ENCODE measurements at regions not wholly inside any gene's neighbourhood (a gene's known extent, or its start where the extent isn't known, plus 50 kb on each side); places are given as distances from the start of the nearest gene placed in this dataset.
"Not testable (repeated sequence)": the region's sequence is repeated elsewhere in the genome, so short reads cannot be mapped to it uniquely, and the experiment has no call there.

DNA sequence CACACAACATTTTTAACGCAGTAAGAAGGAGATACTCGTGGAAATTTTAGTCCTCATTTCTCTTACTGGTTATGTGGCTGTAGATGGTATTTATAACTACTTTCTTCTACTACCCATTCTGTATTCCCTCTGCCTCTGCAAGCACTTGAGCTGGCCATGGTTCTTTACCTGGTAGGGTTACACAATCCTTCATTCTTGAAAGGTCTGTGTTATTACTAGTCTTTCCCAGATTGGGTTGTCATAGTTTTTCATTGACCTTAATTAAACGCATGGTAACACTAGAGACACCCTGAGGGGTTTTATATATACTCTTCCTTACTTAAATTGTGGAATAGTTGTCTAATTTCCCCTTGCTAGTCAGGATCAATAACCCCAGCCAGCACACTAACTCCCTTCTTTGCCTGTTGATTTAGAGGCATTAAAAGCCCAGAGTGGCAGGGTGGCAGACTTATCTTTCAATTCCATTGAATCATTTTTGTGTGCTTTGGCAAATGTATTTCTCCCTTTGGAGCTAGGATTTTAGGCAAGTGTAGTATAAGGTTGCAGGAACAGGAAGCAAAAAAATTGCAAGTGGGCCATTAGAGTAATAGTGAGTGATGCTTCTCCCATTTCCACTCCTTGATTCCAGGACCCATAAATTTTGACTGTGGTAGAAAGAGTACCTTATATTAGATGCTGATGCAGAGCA, 113.6 kb upstream of the EMCN start:
- Histone ChIP-seq H3K36me3 (no peaks in the 10 kb centered on the region), H3K4me3 (no peak overlapping the region), H3K4me1 (ENCODE audit: low read depth) (no peaks in the 10 kb centered on the region), H3K27ac (no peak overlapping the region), H3K9me3 (ENCODE audit: low read depth) (no peaks in the 10 kb centered on the region), H3K27me3 (no peaks in the 10 kb centered on the region)
- TF ChIP-seq, protein P1, sequence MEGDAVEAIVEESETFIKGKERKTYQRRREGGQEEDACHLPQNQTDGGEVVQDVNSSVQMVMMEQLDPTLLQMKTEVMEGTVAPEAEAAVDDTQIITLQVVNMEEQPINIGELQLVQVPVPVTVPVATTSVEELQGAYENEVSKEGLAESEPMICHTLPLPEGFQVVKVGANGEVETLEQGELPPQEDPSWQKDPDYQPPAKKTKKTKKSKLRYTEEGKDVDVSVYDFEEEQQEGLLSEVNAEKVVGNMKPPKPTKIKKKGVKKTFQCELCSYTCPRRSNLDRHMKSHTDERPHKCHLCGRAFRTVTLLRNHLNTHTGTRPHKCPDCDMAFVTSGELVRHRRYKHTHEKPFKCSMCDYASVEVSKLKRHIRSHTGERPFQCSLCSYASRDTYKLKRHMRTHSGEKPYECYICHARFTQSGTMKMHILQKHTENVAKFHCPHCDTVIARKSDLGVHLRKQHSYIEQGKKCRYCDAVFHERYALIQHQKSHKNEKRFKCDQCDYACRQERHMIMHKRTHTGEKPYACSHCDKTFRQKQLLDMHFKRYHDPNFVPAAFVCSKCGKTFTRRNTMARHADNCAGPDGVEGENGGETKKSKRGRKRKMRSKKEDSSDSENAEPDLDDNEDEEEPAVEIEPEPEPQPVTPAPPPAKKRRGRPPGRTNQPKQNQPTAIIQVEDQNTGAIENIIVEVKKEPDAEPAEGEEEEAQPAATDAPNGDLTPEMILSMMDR (IDR thresholded peaks at IDR 0.05; ENCODE audit: low read depth, low read length): no peak
- DNase-seq (ENCODE audit: low read depth in 1 of 2, low spot score in 1 of 2): no peak

DNA sequence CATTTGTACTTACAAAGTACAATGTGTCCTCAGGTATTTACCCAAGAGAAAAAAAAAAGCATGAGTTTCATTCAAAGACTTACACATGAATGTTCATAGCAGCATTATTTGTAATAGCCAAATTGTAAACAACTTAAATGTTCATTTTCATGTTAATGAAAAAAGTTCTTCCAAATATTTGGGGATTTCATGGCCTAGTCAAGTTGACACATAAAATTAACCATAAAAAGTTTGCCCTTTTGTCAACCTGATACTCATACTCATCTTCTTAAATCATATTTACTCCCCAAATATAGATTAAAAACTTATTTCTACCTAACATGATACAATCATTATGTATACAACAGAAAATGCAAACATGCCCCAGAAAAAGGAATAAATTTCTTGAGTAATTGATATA, 112.5 kb upstream of the EMCN start:
- H3K4me1 ChIP-seq (ENCODE audit: low read depth): no peaks in the 10 kb centered on the region
- TF ChIP-seq, protein P1 (IDR thresholded peaks at IDR 0.05; ENCODE audit: low read depth, low read length): no peak
- no peak overlapping the region for H3K27ac ChIP-seq
- no peaks in the 10 kb centered on the region for H3K36me3 ChIP-seq
- H3K4me3 ChIP-seq: no peak overlapping the region
- no peak for DNase-seq (ENCODE audit: low read depth in 1 of 2, low spot score in 1 of 2)
- H3K27me3 ChIP-seq: no peaks in the 10 kb centered on the region
- H3K9me3 ChIP-seq (ENCODE audit: low read depth): no peaks in the 10 kb centered on the region

DNA sequence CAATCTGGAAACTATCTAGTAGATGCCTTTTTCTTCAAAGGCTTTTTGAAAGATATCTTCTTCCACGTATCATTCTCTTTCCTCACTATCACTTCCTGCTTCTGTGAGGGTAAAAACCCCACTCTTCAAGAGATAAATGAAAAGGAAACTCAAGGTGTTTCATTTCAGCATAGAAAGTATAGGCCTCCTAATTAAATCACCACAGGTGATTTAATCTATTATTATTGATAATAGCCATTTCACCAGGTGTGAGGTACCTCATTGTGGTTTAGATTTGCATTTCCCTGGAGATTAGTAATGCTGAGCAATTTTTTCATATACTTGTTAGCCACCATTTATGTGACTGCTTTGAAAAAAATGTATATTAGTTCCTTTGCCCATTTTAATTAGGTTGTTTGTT, 92.0 kb upstream of the EMCN start:
- Histone ChIP-seq H3K27me3 (no peaks in the 10 kb centered on the region), H3K27ac (no peak overlapping the region), H3K36me3 (no peaks in the 10 kb centered on the region), H3K4me3 (no peak overlapping the region), H3K4me1 (ENCODE audit: low read depth) (no peaks in the 10 kb centered on the region), H3K9me3 (ENCODE audit: low read depth) (no peaks in the 10 kb centered on the region)
- TF ChIP-seq, protein P1 (IDR thresholded peaks at IDR 0.05; ENCODE audit: low read depth, low read length): no peak
- DNase-seq (ENCODE audit: low read depth in 1 of 2, low spot score in 1 of 2): no peak

DNA sequence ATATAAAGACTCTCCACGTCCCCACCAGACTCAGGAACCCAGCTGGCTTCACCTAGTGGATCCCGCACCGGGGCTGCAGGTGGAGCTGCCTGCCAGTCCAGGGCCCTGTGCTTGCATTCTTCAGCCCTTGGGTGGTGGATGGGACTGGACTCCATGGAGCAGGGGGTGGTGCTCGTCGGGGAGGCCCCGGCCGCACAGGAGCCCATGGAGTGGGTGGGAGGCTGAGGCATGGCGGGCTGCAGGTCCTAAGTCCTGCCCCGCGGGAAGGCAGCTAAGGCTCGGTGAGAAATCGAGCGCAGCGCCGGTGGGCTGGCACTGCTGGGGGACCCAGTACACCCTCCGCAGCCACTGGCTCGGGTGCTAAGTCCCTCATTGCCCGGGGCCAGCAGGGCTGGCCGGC, 90.8 kb upstream of the EMCN start:
- H3K27ac ChIP-seq, H3K4me3 ChIP-seq: not testable (repeated sequence)

DNA sequence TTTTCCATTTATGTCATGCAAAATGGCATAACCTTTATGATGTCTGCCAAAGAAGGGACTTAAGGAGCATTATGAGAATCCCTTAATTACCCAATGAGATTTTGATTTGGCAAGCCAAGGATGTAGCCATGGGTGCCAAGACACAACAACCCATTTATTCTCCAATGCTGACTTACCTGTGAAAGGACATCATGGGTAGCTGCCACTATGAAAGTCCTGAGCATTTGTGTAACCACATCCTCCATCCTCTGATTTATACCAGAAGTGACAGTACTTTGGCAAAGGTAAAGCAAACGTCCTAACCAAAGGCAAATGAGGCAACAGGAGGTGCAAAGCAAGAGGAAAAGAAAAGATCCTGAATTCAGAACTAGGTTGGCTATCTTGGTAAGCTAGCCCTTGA, 87.3 kb upstream of the EMCN start:
- H3K4me1 ChIP-seq (ENCODE audit: low read depth): no peaks in the 10 kb centered on the region
- no peak for DNase-seq (ENCODE audit: low read depth in 1 of 2, low spot score in 1 of 2)
- TF ChIP-seq, protein P1 (IDR thresholded peaks at IDR 0.05; ENCODE audit: low read depth, low read length): no peak
- no peaks in the 10 kb centered on the region for H3K9me3 ChIP-seq (ENCODE audit: low read depth)
- H3K4me3 ChIP-seq: no peak overlapping the region
- H3K36me3 ChIP-seq: no peaks in the 10 kb centered on the region
- H3K27me3 ChIP-seq: no peaks in the 10 kb centered on the region
- no peak overlapping the region for H3K27ac ChIP-seq

More for the DNA sequence above, 90.8 kb upstream of the EMCN start:
- H3K36me3 ChIP-seq; H3K9me3 ChIP-seq (ENCODE audit: low read depth); H3K4me1 ChIP-seq (ENCODE audit: low read depth); DNase-seq (ENCODE audit: low read depth in 1 of 2, low spot score in 1 of 2); H3K27me3 ChIP-seq: not testable (repeated sequence)

DNA sequence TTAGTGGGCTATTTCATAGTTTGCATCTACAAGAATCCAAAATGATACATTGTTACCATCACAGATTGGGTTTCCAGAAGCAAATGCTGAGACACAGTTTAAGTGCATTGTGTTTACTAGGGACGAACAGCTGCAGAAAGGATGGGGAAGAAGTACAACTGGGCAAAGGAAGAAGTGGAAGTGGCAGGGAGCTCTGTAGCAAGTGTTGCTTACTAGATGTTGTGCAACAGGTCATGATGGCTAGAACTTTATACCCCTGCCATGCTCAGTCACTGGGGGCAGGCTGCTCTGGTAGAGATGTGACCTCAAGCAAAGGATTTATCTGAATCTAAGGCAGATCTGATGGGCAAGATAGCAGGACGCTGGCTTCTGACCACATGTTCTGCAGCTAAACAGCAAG, 76.1 kb upstream of the EMCN start:
- Histone ChIP-seq H3K4me3 (no peak overlapping the region), H3K4me1 (ENCODE audit: low read depth) (peaks cover 4% of the 10 kb centered on the region), H3K27ac (no peak overlapping the region), H3K9me3 (ENCODE audit: low read depth) (no peaks in the 10 kb centered on the region), H3K36me3 (no peaks in the 10 kb centered on the region), H3K27me3 (no peaks in the 10 kb centered on the region)
- TF ChIP-seq, protein P1 (IDR thresholded peaks at IDR 0.05; ENCODE audit: low read depth, low read length): no peak
- DNase-seq (ENCODE audit: low read depth in 1 of 2, low spot score in 1 of 2): no peak

All from cardiac muscle cell (in vitro differentiated cells and primary cell).